Peyer's patch (tissue), 4 donors: ENCODE measurements at regions not wholly inside any gene's neighbourhood (a gene's known extent, or its start where the extent isn't known, plus 50 kb on each side); places are given as distances from the start of the nearest gene placed in this dataset.

Experiments used
- DNase-seq, 3 donors: peaks; one replicate each; pipeline ENCODE4 v3.0.0-alpha.2; 2017 to 2019
- H3K27ac ChIP-seq, 4 donors: fragments of 200-600 bp; sonication (generic); one replicate each; pipeline ENCODE4 v1.5.1; 2016 to 2019
- H3K27me3 ChIP-seq, 2 donors: fragments of 200-600 bp; sonication (generic); one replicate each; pipeline ENCODE4 v1.5.1; 2019
- H3K36me3 ChIP-seq, 3 donors: fragments of 200-600 bp; sonication (generic); one replicate each; pipeline ENCODE4 v1.5.1; 2016 to 2019
- H3K4me1 ChIP-seq, 4 donors: fragments of 200-600 bp; sonication (generic); one replicate each; pipeline ENCODE4 v1.5.1; 2016 to 2019
- H3K4me3 ChIP-seq, 4 donors: fragments of 200-600 bp; sonication (generic); 1 replicate in 3 of 4; 2 replicates in 1 of 4; pipeline ENCODE4 v1.5.1; 2016 to 2019; ENCODE audit warnings: mild to moderate bottlenecking in 1 of 4
- H3K9me3 ChIP-seq, 4 donors: fragments of 200-600 bp; sonication (generic); one replicate each; pipeline ENCODE4 v1.5.1; 2016 to 2019; ENCODE audit warnings: mild to moderate bottlenecking in 1 of 4
- POLR2A ChIP-seq, 2 donors: fragments of 450-650 bp; IDR thresholded peaks; one replicate each; pipeline ENCODE4 v1.5.1; 2017; ENCODE audit warnings: antibody characterized with exemption in 2 of 2, mild to moderate bottlenecking in 2 of 2, moderate library complexity in 2 of 2
- TF ChIP-seq, protein P1 (sequence below), 6 experiments: fragments of 450-650 bp in 4 of 6; fragments of 200-600 bp in 2 of 6; sonication (generic) in 1 of 6; IDR thresholded peaks; one replicate each; pipeline ENCODE4 v1.5.1; 2017 to 2019; ENCODE audit warnings: antibody characterized with exemption in 6 of 6, mild to moderate bottlenecking in 3 of 6, moderate library complexity in 1 of 6

- H3K4me1 ChIP-seq, result no peaks in the 10 kb centered on the region
- no peak overlapping the region for H3K4me3 ChIP-seq
- TF ChIP-seq POLR2A (IDR thresholded peaks at IDR 0.05), result no peak
- TF ChIP-seq, protein P1, sequence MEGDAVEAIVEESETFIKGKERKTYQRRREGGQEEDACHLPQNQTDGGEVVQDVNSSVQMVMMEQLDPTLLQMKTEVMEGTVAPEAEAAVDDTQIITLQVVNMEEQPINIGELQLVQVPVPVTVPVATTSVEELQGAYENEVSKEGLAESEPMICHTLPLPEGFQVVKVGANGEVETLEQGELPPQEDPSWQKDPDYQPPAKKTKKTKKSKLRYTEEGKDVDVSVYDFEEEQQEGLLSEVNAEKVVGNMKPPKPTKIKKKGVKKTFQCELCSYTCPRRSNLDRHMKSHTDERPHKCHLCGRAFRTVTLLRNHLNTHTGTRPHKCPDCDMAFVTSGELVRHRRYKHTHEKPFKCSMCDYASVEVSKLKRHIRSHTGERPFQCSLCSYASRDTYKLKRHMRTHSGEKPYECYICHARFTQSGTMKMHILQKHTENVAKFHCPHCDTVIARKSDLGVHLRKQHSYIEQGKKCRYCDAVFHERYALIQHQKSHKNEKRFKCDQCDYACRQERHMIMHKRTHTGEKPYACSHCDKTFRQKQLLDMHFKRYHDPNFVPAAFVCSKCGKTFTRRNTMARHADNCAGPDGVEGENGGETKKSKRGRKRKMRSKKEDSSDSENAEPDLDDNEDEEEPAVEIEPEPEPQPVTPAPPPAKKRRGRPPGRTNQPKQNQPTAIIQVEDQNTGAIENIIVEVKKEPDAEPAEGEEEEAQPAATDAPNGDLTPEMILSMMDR (IDR thresholded peaks at IDR 0.05), result no peak
- H3K27ac ChIP-seq, result no peak overlapping the region
- no peaks in the 10 kb centered on the region for H3K9me3 ChIP-seq
- DNase-seq, result no peak
- no peaks in the 10 kb centered on the region for H3K27me3 ChIP-seq
- H3K36me3 ChIP-seq, result no peaks in the 10 kb centered on the region
Observed at GRCh38 chr2:7280790-7281189, 363.6 kb downstream of the RNF144A start.

DNA sequence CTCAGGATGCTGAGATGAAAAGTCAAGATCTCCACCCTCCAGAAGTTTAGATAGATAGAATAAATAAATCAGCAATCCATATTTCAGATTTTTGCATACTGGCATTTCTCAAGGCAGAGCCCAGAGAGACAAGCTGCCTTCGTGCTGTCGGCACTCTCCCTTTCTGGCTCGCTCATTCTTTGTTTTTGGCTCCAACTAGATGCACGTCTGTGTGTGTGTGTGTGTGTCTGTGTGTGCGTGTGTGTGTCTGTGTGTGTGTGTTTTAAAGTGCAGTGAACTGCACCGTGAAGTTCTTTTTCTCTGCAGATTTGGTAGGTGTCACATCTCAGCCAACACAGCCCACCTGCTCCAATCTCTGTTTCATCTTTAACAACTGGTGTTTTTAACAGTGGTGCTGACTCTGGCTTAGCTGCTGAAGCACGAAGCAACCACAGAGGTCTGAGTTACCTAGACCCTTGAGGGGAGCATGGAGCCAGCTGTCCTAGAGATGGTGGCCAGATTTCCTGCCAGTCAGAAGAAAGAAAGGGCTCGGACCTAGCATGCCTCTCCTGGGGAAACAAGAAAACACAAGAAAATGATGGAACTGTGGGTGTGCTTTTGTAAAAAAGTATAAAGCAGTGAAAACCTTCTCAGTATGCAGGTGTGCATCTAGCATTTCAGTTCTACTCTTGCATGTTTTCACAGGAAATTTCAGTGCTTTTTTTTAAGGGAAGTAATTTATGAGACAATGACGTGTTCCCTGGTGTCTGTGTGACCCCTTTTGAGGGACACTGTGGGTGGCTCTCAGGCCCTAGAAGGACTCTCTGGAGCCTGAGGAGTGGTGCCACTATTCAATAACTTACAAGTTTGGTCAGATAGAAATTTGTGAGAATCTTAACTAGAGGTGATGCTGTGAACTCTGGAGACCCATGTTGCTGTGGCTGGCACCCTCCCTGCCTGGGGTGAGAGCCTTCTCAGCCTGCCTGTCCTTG lies 364.3 kb downstream of the RNF144A start:
- Histone ChIP-seq H3K4me1 (no peaks in the 10 kb centered on the region), H3K4me3 (no peak overlapping the region), H3K27ac (no peak overlapping the region), H3K27me3 (no peaks in the 10 kb centered on the region), H3K36me3 (no peaks in the 10 kb centered on the region), H3K9me3 (no peaks in the 10 kb centered on the region)
- no peak for DNase-seq
- TF ChIP-seq, protein P1 (IDR thresholded peaks at IDR 0.05), result no peak
- no peak for TF ChIP-seq POLR2A (IDR thresholded peaks at IDR 0.05)

GRCh38 chr2:7286120-7286519 lies 368.9 kb downstream of the RNF144A start:
- no peak overlapping the region for H3K4me3 ChIP-seq
- H3K27me3 ChIP-seq, result no peaks in the 10 kb centered on the region
- no peak for DNase-seq
- H3K9me3 ChIP-seq, result no peaks in the 10 kb centered on the region
- TF ChIP-seq, protein P1 (IDR thresholded peaks at IDR 0.05), result no peak
- H3K27ac ChIP-seq, result no peak overlapping the region
- no peaks in the 10 kb centered on the region for H3K4me1 ChIP-seq
- no peaks in the 10 kb centered on the region for H3K36me3 ChIP-seq

DNA sequence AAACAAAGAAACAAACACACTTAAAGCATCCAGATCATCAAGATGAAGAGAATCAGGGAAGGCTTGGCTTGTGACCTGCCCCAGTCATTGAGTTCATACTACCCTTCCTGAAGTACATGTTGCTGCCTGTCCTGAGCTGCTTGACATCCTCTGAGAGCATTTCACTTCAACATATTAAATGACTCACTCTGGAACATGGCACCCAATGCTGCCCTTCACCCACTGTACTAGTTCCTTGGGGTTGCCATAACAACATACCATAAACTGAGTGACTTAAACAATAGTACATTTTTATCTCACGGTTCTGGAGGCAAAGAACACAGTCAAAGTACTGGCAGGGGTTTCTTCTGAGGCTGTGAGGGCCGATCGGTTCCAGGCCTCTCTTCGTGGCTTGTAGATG lies 371.3 kb downstream of the RNF144A start:
- Histone ChIP-seq H3K27ac (no peak overlapping the region), H3K4me1 (no peaks in the 10 kb centered on the region), H3K9me3 (no peaks in the 10 kb centered on the region), H3K4me3 (no peak overlapping the region), H3K27me3 (no peaks in the 10 kb centered on the region), H3K36me3 (no peaks in the 10 kb centered on the region)
- TF ChIP-seq POLR2A (IDR thresholded peaks at IDR 0.05), result no peak
- TF ChIP-seq, protein P1 (IDR thresholded peaks at IDR 0.05), result no peak
- no peak for DNase-seq

- no peak for TF ChIP-seq POLR2A (IDR thresholded peaks at IDR 0.05)
- TF ChIP-seq, protein P1 (IDR thresholded peaks at IDR 0.05), result no peak
- Histone ChIP-seq H3K4me3 (no peak overlapping the region), H3K36me3 (no peaks in the 10 kb centered on the region), H3K9me3 (no peaks in the 10 kb centered on the region), H3K27ac (no peak overlapping the region), H3K27me3 (no peaks in the 10 kb centered on the region), H3K4me1 (no peaks in the 10 kb centered on the region)
- DNase-seq, result no peak
Observed at GRCh38 chr2:7289697-7290096, 372.5 kb downstream of the RNF144A start.
